AG08396 (cell line): ENCODE measurements at regions not wholly inside any gene's neighbourhood (a gene's known extent, or its start where the extent isn't known, plus 50 kb on each side); places are given as distances from the start of the nearest gene placed in this dataset.

Source experiments
- DNase-seq: peaks from one replicate; pipeline ENCODE4 v3.0.0; 2012; ENCODE audit warnings: low spot score, mixed read lengths

DNA sequence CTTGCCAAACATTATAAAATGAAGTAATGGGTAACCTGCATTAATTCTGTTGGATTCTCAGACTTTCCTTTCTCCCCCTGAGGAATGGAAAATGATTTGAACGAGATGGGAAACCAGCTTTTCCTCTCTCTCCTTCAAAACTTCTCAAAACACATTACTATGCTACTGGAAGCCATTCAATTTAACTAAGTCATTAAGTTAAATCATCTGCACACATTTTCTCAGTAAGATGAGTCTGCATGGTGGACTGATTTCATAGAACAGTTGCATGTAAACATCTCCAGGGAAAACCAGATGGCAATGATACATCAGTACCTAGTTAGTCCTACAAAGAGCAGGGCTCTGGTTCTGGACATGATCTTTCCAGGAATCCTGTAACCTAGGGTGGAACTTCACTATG lies 59.9 kb downstream of the BMP4 start:
- no peak for DNase-seq

DNA sequence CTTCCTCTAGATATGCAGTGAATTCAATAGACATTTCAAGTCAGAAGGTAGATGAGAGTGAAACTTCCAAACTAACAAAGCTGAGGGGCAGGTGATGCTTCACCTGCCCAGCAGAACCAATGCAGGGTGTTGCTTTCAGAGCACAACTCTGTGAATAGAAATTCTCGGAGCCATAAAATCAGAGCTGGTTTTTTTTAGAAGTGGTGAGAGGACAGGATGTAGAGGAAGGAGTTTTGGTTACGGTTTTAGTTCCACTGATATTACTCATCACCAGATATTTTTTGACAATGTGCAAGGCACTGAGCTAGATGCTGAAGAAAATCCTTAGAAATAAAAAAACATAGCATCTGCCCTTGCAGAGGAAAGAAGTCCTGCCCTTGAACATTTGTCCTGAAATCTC lies 62.2 kb downstream of the BMP4 start:
- DNase-seq = peak; percentile 29

DNA sequence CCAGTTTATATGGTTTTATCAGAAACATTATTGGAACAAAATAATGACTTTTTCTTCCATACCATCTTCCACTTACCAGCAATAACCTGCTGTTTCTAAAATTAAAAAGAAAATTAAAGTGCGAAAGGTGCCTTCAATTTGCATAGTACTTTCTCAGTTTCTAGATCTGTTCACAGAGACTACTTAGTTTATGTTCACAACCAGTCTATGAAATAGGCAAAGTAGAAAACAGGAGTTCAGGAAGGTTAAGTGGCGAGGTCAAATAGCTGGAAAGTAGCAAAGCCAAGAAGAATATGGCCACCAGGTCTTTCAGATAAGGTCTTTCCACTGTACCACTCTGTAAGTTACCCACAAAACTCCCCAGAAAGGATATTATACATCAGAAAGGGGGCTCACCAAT lies 63.3 kb downstream of the BMP4 start:
- no peak for DNase-seq

DNA sequence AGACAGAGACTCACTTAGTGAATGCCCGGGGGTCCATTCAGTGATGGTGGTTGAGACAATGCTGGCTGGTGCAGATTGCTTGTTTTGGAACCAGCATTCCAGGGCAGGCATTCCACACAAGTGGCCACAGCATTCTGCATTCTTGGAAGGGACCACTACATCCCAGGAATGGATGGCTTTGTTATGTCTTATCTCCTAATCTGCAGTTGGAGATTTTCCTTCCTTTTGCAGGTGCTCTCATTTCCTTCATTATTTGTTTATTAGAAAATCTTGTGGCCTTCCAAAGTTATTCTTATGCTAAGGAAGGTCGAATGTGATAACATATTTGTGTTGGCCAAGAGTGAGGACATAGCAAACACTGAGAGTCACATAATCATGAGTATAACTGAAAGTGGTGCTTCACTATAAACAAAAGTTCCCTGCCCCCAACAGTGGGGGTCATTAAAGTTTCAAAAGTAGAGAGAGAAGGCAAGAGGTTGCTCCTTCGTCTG lies 66.0 kb downstream of the BMP4 start:
- DNase-seq = peak; percentile 20

DNA sequence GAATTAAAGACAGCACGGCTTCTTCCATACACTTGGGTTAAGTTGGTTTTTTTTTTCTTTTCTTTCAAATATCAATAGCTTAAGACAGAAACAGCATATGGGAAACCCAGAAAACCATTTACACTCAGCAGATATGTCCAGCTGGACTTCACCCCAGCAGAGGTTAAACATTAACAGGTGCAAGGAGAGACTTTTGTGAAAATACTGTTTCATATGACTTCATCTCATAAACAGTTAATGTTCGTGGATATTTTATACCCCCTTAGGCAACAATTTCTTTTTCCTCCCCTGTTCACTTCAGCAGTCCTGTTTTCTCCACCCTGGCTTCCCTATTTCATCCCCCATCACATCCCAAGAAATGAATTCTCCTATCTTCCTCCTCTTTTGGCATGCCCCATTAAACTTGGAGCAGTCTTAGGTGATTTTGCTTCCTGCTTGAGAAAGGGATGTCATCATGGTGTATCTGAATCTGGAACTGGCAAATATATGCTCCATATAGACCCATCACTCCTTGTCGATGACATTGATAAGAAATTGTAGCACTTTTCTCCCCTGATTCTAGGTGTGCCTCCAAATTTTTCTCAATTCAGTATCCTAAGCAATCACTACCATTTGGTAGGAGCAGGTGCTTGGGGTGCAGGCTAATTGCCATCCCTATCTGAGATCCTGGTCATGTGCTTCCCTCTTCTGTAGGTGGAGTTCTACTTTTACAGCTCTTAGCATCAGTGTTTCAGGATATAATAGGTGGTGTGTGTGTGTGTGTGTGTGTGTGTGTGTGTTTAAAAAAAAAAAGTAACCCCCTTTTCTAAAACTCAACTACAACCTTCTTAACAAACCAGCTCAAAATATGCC lies 67.9 kb downstream of the BMP4 start:
- DNase-seq = no peak

DNA sequence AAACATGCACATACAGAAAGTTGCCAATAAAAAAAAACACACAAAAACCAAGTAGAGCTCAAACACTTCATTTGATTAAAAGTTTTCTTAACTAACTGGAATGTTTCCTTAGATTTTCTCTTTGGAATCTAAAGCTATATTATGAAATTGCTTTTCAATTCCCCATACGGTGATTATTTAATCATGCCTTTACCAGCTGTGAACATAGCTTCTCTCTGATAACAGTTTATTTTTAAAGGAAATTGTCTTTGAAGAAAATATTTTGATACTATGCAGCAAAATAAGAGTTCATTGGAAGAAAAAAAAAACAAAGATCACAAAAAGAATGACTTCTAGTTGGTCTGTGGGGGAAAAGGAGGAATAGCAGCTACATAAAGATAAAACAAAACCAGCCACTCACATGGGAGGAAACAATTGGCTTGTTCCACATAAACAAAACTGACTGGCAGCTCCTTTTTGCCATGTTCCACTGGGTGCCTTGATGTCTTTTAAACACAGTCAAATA lies 71.4 kb downstream of the BMP4 start:
- DNase-seq = no peak

DNA sequence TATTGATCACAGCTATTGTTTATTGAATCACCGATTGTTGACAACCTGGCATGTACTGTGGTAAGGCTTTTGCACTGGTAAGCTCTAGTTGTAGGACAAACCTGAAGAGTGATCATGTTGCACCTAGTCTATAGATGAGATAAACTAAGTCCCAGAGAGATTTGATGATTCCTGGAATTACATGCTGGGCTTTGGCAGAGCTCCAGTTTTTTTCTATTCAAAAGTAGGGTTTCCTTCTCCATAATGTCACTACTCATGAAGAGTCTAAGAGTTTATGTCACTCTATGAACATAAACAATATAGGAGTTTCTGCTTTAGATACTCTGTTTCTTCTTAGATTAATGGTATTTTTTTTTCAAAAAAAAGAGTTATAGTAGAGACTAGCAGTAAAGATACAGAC lies 72.0 kb downstream of the BMP4 start:
- DNase-seq = no peak

DNA sequence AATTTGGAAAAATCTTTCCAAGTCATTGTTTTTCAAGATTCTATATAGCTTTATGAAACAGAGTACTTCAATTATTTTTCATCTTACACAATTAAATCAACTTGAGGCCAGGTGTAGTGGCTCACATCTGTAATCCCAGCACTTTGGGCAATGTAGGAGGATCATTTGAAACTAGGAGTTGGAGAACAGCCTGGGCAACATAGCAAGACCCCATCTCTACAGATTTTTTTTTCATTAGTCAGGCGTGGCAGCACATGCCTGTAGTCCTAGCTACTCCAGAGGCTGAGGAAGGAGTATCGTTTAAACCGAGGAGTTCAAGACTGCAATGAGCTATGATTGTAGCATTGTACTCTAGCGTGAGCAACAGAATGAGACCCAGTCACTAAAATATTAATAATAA lies 72.9 kb downstream of the BMP4 start:
- no peak for DNase-seq

DNA sequence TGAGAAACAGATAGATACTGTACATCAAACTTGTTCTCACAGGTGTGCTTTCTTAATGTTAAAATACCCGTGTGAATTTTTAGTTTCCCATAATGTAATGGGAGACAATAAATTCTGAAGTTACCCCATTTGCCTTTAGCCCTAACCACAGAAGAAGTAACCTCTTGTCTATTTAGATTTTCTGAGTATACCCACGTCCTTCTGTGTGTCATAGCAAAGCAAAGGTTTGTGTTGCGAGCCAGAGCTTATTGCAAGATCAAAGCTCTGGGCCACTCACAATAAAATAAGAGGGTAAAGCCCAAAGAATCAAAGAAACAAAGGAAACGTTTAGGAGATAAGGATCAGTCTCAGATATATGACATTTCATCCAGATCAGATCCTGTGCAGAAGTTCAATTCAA lies 73.9 kb downstream of the BMP4 start:
- no peak for DNase-seq

DNA sequence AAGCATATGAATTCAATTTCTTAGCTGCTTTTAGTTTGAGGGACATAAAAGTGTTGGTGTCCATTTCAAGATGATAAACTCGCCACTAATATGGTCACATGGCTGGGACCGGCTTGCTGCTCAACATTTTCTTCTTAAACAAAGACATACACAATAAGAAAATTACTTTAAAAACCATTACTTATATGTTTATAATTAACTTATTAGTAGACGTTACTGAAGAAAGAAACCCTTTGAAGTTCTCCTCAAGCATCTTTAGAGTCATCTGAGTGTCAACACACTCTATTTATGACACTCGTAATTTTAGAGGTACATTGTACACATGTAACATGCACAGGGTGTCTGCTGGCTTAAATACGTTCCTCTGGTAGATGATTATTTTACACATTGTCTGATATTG lies 74.7 kb downstream of the BMP4 start:
- DNase-seq = no peak

DNA sequence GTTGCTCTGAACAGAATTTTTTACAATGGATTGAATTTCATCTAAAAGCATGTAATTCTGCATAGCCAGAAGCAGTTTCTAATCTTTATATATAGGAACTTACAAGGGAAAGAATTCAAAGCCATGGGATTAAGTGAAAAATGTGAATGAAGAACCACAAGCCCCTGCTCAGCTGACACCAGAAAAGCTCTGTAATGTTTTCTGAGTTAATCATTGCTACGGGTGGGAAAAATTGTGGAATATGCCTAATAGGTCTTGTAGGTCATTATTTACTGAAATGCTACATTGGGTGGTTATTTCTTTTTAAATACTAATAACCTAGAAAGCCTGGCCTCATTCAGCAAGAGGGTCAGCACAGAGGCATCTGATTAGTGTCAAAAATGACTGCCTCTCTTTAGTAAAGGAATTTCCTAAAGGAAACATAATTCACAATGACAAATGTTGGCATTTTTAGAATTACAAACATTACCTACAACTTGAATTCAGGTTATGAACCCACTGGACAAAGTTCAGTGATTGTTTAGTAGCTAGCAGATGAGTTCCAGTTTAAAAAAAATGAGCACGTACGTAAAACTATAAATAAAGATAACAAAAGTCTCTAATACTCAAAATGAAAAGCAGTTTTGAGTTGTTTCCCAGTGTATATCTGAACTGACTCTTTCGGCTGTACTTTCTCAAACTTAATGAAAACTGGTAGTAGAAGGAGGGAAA lies 75.3 kb downstream of the BMP4 start:
- no peak for DNase-seq

DNA sequence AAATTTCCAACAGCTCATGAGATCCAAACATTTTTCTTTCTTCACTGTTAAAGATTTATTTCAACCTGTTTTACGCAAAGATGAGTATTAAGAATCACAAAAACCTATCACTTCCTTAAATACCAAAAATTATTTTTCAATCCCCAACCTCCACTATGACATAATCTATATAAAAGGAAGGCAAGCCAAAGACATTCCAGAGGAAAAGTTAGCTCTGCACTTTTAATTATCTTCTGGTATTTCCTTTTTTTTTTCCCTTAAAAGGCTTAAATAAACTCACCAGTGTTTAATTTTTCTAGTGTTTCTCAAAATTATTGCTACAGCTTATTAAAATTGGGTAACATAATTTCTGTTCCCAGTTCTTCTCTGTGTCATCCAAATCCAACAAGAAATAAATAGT lies 75.9 kb downstream of the BMP4 start:
- DNase-seq = no peak

DNA sequence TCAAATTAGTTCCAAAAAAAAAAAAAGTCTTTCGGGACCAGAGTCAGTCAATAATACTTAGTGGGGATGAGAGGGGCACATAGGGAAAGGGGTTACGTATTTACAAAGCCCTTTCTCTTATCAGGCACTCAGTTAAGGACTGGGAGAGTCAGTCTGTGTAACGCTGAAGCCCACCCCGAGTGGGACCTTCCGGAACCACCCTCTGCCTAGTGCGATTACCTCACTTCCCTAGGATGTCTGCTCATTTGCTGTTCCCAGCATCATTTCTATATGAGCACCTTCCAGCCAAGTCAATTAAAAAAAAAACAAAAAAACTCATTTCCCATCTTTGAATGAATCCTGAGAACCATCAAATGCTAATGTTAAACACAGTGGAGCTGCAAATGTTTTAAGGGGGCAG lies 76.9 kb downstream of the BMP4 start:
- no peak for DNase-seq

DNA sequence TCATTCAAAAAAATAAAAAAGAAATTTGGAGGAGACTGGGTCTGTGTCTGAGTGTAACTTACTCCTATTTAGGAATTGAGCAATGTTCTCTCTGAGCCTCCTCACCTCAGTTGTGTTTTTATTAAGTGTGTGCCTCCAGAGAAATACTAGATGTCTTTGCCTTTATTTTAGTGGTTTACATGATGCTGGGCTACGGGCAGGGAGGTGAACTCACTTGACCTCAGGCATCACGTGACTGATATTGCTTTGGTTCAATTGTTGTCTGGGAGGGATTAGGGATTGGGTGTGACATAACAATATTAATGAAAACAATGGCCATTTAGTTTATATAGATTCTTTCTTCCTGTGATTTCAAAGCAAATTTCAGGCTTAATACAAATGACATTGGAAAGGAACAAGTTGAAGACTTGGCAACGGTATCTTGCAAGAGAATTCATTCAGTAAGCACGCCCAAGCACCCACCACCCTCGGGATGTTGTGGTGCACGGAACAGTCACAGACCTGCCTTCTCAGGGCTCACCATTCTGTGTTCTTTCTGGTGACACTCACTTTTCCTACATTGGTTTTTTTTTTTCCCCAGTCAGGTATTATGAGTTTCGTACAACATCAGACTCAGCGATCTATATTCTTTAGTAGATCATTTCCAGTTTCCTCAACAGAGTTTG lies 77.5 kb downstream of the BMP4 start:
- no peak for DNase-seq

DNA sequence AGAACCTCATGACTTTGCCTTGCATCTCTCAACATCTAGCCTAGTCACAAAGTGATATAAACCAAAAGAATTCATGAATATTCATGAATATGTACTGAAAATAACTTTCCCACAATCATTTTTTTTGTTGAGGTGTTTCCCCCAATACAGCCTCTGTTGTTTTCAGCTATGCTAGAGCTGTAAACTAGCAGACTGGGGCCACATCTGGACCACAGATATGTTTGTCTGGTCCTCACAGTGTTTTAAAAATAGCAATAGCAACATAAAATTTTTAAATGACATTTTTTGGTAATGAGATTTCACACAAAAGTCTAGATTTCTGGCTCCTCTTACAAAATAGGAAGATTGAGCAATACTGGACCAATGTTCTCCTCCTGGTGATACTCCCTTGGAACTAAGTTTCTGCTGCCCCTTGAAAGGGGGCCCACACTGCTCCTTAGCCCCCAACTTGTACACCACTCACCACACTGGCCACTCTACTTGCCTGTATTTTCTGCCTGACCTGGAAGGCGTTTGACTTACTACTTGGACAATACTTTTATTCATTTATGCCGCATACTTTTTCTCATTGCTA lies 81.2 kb downstream of the BMP4 start:
- no peak for DNase-seq

DNA sequence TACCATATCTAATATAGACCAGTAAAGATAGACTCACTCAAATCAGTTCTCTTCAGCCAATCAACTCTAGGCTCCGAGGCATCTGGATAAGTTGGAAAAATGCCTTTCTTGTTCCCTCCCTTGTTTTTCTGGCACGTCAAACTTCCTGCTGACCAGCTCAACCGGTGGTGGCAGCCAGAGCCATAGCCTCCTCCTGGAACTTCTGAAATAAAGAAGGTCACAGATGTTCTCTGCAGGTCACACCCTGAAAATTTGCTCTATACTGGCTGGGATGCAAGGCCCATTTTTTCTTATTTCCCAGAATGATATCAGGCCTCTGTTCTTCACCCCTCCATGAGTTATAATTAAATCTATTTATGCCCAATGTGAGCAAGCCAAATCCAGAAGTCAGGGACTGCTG lies 81.9 kb downstream of the BMP4 start:
- DNase-seq = no peak

DNA sequence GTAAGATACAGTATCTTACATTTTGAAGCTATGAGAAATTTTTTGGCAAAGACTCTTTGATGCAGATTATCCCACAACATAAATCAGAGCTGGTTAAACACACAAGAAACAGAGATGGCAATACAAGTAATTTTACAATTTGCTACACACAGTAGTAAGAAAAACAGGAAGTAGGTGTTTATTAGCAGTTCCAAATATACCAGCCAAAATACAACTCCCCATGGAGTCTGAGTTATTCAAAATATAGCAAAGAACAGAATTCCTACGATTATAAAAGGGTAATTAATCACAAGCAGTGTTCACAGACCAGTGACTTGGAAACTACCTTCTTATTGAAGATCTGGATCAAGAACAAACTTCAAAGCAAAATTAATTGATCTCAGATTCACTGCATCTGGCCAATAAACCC lies 83.9 kb downstream of the BMP4 start:
- DNase-seq = no peak

DNA sequence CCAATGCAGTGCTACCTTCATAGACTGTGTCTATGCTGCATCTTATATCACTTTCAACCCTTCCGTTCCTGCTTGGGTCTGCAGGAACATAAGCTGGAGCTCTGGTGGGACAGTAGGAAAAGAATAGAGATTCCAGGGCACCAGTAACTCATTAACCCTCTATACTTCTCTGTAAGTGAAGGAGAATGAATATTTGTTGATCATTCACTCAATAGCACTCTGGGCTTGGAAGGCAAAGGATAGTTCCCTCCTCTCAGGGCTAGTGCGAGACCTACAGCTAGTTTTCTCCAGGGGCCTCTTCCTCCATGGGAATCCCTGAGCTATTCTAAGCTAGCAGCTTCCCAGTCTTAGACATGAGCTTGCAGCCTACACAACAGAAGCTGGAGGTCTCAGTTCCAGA lies 84.7 kb downstream of the BMP4 start:
- DNase-seq = no peak

DNA sequence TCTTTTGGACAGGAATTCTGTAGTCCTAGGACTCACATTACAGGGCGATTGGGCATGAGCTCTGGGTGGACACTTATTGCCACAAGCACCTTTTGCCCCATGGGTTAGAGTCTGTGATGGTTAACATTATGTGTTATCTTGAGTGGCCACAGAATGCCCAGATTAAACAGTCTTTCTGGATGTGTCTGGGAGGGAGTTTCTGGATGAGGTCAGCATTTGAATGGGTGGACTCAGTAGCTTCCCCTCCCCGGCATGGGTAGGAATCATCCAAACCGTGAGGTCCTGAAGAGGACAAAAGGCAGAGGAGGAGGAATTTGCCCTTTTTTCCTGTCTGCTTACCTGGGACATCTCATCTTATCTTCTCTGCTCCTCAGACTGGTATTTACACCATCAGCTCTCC lies 85.6 kb downstream of the BMP4 start:
- no peak for DNase-seq

DNA sequence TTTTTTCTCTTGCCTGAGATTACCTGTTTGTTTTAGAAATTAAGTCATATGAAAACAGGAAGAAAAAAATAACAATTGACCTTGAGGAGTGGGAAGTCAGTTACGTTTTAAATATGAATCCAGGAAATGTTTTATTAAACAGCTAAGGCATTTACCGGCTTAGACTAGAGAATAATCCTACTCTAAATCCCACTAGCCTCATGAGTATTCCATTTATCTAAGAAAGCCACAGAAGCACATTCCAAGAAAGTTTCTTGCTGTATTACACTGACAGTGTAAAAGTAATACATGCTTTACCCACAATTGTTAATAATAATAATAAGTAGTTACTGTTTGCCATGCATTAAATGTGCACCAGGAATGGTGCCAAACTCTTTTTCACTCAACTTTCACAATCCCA lies 90.9 kb downstream of the BMP4 start:
- no peak for DNase-seq

DNA sequence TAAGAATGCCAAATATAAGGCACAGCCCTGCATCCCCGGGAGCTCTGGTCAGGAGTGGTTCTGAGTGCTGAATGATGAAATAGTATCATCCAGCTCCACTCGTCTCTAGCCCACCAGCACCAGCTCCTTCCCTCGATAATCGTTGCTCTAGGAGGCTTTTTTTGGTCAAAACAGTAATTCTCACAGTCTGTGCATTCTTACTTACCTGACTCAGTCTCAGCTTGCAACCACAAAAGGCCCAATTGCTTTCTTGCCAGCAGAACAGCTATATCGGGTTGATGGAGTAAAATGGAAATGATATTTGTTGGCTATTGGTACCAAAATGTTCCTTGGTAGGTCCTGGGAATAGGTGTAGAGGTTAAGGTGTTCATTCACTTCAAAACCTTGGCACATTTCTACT lies 94.8 kb downstream of the BMP4 start:
- no peak for DNase-seq

DNA sequence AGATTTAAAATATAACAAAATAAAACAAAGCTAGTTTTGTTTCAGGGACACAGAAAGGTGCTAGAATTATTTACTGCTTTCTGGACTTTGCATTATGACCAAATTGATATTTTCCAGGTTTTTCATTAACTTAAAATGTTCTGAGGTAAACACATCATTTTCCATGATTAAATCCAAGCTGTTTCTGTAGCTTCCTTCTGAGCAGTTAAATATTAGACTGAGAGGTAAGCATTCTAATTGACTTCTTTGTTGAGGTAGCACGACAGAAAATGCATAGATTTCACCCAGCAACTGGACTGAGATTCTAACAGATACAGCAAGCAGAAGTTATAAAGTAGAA lies 98.3 kb downstream of the BMP4 start:
- DNase-seq = no peak
